ENCODE measurements at regions not wholly inside any gene's neighbourhood (a gene's known extent, or its start where the extent isn't known, plus 50 kb on each side); places are given as distances from the start of the nearest gene placed in this dataset.

DNA sequence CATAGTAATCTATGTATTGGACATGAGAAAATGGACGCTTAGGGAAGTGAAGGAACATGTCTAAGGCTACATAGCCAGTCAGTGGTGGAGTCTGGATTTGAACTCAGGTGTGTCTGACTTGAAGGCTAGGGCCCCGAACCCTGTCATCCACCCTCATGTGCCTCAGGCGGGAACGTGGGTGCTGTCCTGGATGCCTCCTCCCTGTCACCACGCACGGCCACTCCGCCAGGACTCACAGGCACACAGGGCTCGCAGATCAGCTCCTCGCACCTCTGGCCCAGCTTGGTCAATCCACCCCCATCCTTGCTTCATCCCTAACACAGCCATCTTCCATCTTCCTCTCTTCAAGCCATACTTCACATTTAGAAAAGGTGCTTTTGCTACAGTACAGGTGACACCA, 154.7 kb downstream of the KCNJ12 start:
- H3K4me2 ChIP-seq = no peak overlapping the region

DNA sequence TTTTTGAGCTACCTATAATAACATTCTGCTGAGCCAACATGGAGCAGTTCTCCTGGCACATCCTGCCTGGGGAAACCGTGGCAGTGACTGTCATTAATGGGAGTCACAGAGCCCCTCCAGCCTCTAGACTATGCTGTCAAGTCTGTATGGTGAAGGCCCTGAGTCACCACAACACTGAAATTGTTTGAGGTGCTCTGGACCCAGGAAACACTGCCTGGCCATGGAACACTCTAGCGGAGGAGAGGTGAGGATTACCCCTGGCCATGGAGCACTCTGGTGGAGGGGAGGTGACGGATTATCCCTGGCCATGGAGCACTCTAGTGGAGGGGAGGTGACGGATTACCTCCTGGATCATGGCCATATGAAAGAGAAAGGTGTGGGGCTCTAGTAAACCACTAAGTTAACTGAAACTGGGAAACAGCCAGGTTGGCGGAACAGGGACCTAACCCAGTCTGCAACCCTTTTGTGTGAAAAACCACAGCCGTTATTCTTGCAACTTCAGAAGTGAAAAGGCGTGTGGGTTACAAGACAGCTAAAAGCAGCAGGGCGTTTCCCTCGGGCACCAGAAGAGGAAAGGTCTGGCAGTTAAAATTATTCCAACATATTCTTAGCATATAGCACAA, 156.7 kb downstream of the KCNJ12 start:
- H3K27me3 ChIP-seq = no peaks in the 10 kb centered on the region
- Mint-ChIP-seq H3K36me3 (peaks cover 21% of the 10 kb centered on the region), H3K27ac (no peak overlapping the region), H3K4me1 (peaks cover 3% of the 10 kb centered on the region), H3K27me3 (ENCODE audit: insufficient read depth, low read depth) (peaks cover 5% of the 10 kb centered on the region), H3K9me3 (peaks cover 7% of the 10 kb centered on the region), H3K4me3 (no peak overlapping the region)
- H2AFZ ChIP-seq (replicated peaks) = no peak overlapping the region
- H3F3A ChIP-seq (ENCODE audit: low read depth) = no peaks in the 10 kb centered on the region
- H3K9ac ChIP-seq = no peak overlapping the region
- TF ChIP-seq EZH2 (IDR thresholded peaks at IDR 0.05) = no peak
- TF ChIP-seq, protein P1, sequence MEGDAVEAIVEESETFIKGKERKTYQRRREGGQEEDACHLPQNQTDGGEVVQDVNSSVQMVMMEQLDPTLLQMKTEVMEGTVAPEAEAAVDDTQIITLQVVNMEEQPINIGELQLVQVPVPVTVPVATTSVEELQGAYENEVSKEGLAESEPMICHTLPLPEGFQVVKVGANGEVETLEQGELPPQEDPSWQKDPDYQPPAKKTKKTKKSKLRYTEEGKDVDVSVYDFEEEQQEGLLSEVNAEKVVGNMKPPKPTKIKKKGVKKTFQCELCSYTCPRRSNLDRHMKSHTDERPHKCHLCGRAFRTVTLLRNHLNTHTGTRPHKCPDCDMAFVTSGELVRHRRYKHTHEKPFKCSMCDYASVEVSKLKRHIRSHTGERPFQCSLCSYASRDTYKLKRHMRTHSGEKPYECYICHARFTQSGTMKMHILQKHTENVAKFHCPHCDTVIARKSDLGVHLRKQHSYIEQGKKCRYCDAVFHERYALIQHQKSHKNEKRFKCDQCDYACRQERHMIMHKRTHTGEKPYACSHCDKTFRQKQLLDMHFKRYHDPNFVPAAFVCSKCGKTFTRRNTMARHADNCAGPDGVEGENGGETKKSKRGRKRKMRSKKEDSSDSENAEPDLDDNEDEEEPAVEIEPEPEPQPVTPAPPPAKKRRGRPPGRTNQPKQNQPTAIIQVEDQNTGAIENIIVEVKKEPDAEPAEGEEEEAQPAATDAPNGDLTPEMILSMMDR (IDR thresholded peaks at IDR 0.05) = no peak
- no peak for TF ChIP-seq EZH2phosphoT487 (IDR thresholded peaks at IDR 0.05)
- H3K4me2 ChIP-seq = no peak overlapping the region
- no peaks in the 10 kb centered on the region for H3K9me3 ChIP-seq (ENCODE audit: low read depth)
- no peaks in the 10 kb centered on the region for H3K36me3 ChIP-seq
- no peaks in the 10 kb centered on the region for H3K4me1 ChIP-seq
- DNase-seq (ENCODE audit: low spot score) = no peak
- H3K27ac ChIP-seq = no peak overlapping the region
- no peak overlapping the region for H3K4me3 ChIP-seq
- no peaks in the 10 kb centered on the region for H3K79me2 ChIP-seq (ENCODE audit: low read depth)
- no peaks in the 10 kb centered on the region for H4K20me1 ChIP-seq (ENCODE audit: low read depth)

More for the DNA sequence above, 154.7 kb downstream of the KCNJ12 start:
- no peak overlapping the region for H2AFZ ChIP-seq (replicated peaks)
- H3K4me3 ChIP-seq = no peak overlapping the region
- no peak for TF ChIP-seq EZH2phosphoT487 (IDR thresholded peaks at IDR 0.05)
- TF ChIP-seq, protein P1 (IDR thresholded peaks at IDR 0.05) = no peak
- TF ChIP-seq EZH2 (IDR thresholded peaks at IDR 0.05) = no peak
- H3K9me3 ChIP-seq (ENCODE audit: low read depth) = no peaks in the 10 kb centered on the region
- H3K27me3 ChIP-seq = no peaks in the 10 kb centered on the region
- H3K79me2 ChIP-seq (ENCODE audit: low read depth) = no peaks in the 10 kb centered on the region
- DNase-seq (ENCODE audit: low spot score) = no peak
- Mint-ChIP-seq H3K9me3 (no peaks in the 10 kb centered on the region), H3K27ac (no peak overlapping the region), H3K4me1 (peaks cover 3% of the 10 kb centered on the region), H3K27me3 (ENCODE audit: insufficient read depth, low read depth) (peaks cover 5% of the 10 kb centered on the region), H3K36me3 (peaks cover 12% of the 10 kb centered on the region), H3K4me3 (no peak overlapping the region)
- H3K4me1 ChIP-seq = no peaks in the 10 kb centered on the region
- H3K36me3 ChIP-seq = no peaks in the 10 kb centered on the region
- no peak overlapping the region for H3K27ac ChIP-seq
- H3K9ac ChIP-seq = no peak overlapping the region
- H3F3A ChIP-seq (ENCODE audit: low read depth) = no peaks in the 10 kb centered on the region
- H4K20me1 ChIP-seq (ENCODE audit: low read depth) = no peaks in the 10 kb centered on the region

DNA sequence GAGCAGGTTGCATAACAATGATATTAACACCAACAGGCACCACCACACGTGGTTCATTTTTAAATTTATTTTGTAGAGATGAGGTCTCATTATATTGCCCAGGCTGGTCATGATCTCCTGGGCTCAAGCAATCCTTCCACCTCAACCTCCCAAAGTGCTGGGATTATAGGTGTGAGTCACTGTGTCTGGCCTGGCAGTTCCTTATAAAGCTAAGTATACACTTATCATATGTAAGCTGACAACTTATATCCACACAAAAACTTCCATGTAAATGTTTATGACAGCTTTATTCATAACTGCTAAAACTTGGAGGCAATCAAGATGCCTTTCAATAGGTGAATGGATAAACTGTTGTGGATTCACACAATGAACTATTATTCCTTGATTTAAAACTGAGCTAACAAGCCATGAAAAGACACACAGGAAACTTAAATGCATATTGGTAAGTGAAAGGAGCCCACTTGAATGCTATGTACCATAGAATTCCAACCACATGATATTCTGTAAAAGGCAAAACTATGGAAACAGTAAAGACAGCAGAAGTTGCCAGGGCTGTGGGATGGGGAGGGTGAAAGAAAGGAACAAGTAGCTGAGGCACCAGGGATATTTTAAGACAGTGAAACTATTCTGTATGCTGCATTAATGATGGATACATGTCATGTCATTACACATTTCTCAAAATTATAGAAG, 156.5 kb upstream of the KCNJ18 start:
- Histone ChIP-seq H3K4me1 (no peaks in the 10 kb centered on the region), H3K79me2 (ENCODE audit: low read depth) (no peaks in the 10 kb centered on the region), H3K27me3 (no peaks in the 10 kb centered on the region), H3K4me3 (no peak overlapping the region), H3K4me2 (no peak overlapping the region), H3K9me3 (ENCODE audit: low read depth) (no peaks in the 10 kb centered on the region), H2AFZ (replicated peaks) (no peak overlapping the region), H3K36me3 (no peaks in the 10 kb centered on the region), H3K27ac (no peak overlapping the region), H4K20me1 (ENCODE audit: low read depth) (no peaks in the 10 kb centered on the region), H3K9ac (no peak overlapping the region), H3F3A (ENCODE audit: low read depth) (no peaks in the 10 kb centered on the region)
- DNase-seq (ENCODE audit: low spot score) = no peak
- H3K4me1 Mint-ChIP-seq = no peaks in the 10 kb centered on the region
- H3K27ac Mint-ChIP-seq = no peak overlapping the region
- peaks cover 5% of the 10 kb centered on the region for H3K27me3 Mint-ChIP-seq (ENCODE audit: insufficient read depth, low read depth)
- H3K4me3 Mint-ChIP-seq = no peak overlapping the region
- peaks cover 26% of the 10 kb centered on the region for H3K36me3 Mint-ChIP-seq
- TF ChIP-seq EZH2phosphoT487 (IDR thresholded peaks at IDR 0.05) = no peak
- peaks cover 14% of the 10 kb centered on the region for H3K9me3 Mint-ChIP-seq

DNA sequence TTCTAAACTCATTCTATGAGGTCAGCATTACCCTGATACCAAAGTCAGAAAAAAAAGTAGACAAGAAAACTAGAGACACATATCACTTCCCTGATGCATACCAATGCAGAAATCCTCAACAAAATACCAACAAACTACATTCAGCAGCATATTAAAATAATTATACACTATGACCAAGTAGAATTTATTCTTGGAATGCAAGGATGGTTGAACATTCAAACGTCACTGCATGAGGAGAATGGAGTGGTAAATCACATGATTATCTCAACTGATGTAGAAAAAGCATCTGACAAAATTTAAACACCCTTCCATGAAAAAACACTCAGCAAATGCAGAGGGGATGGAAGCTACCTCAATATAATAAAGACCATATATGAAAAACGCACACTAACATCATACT, 155.0 kb upstream of the KCNJ18 start:
- no peak for DNase-seq (ENCODE audit: low spot score)
- H3K4me2 ChIP-seq = no peak overlapping the region
- H2AFZ ChIP-seq (replicated peaks) = no peak overlapping the region
- no peaks in the 10 kb centered on the region for H3K4me1 ChIP-seq
- H4K20me1 ChIP-seq (ENCODE audit: low read depth) = no peaks in the 10 kb centered on the region
- Mint-ChIP-seq H3K4me1 (no peaks in the 10 kb centered on the region), H3K36me3 (peaks cover 24% of the 10 kb centered on the region), H3K27me3 (ENCODE audit: insufficient read depth, low read depth) (no peaks in the 10 kb centered on the region), H3K4me3 (no peak overlapping the region), H3K9me3 (peaks cover 14% of the 10 kb centered on the region), H3K27ac (no peak overlapping the region)
- no peak overlapping the region for H3K4me3 ChIP-seq
- no peaks in the 10 kb centered on the region for H3K27me3 ChIP-seq
- H3K27ac ChIP-seq = no peak overlapping the region
- no peaks in the 10 kb centered on the region for H3F3A ChIP-seq (ENCODE audit: low read depth)
- H3K9me3 ChIP-seq (ENCODE audit: low read depth) = no peaks in the 10 kb centered on the region
- H3K79me2 ChIP-seq (ENCODE audit: low read depth) = no peaks in the 10 kb centered on the region
- no peak overlapping the region for H3K9ac ChIP-seq
- H3K36me3 ChIP-seq = no peaks in the 10 kb centered on the region
- TF ChIP-seq EZH2 (IDR thresholded peaks at IDR 0.05) (no peak), EZH2phosphoT487 (IDR thresholded peaks at IDR 0.05) (no peak)
- TF ChIP-seq, protein P1 (IDR thresholded peaks at IDR 0.05) = no peak
